ENCODE measurements at regions not wholly inside any gene's neighbourhood (a gene's known extent, or its start where the extent isn't known, plus 50 kb on each side); places are given as distances from the start of the nearest gene placed in this dataset.
"Not testable (repeated sequence)": the region's sequence is repeated elsewhere in the genome, so short reads cannot be mapped to it uniquely, and the experiment has no call there.

- peak overlapping the region; percentile 80 for H3K4me3 Mint-ChIP-seq
- no peak for ATAC-seq (replicated peaks; ENCODE audit: extremely low read depth, poor library complexity, severe bottlenecking)
- no peaks in the 10 kb centered on the region for H3K9me3 Mint-ChIP-seq
- DNase-seq (ENCODE audit: low spot score in 2 of 2): no peak
- no peaks in the 10 kb centered on the region for H3K27me3 Mint-ChIP-seq
- H3K27ac Mint-ChIP-seq (ENCODE audit: low read depth): peak overlapping the region; percentile 76
- H3K36me3 Mint-ChIP-seq (ENCODE audit: insufficient read depth): peaks cover 15% of the 10 kb centered on the region
- peaks cover 72% of the 10 kb centered on the region for H3K4me1 Mint-ChIP-seq
Measured at GRCh38 chr2:174681099-174682006, 82.9 kb downstream of the CHRNA1 start.

- no peak for DNase-seq (ENCODE audit: low spot score in 2 of 2)
- Mint-ChIP-seq H3K4me1 (peaks cover 70% of the 10 kb centered on the region), H3K9me3 (no peaks in the 10 kb centered on the region), H3K27me3 (no peaks in the 10 kb centered on the region), H3K4me3 (peak overlapping the region; percentile 80), H3K27ac (ENCODE audit: low read depth) (no peak overlapping the region), H3K36me3 (ENCODE audit: insufficient read depth) (peaks cover 19% of the 10 kb centered on the region)
- no peak for ATAC-seq (replicated peaks; ENCODE audit: extremely low read depth, poor library complexity, severe bottlenecking)
Measured at GRCh38 chr2:174680221-174680620, 82.6 kb upstream of the WIPF1 start.

GRCh38 chr2:174678395-174678794 is 80.8 kb upstream of the WIPF1 start:
- Mint-ChIP-seq H3K36me3 (ENCODE audit: insufficient read depth) (peaks cover 17% of the 10 kb centered on the region), H3K9me3 (no peaks in the 10 kb centered on the region), H3K27ac (ENCODE audit: low read depth) (no peak overlapping the region), H3K4me1 (peaks cover 59% of the 10 kb centered on the region), H3K27me3 (no peaks in the 10 kb centered on the region), H3K4me3 (no peak overlapping the region)
- DNase-seq (ENCODE audit: low spot score in 2 of 2) (no peak), ATAC-seq (replicated peaks; ENCODE audit: extremely low read depth, poor library complexity, severe bottlenecking) (no peak)

GRCh38 chr2:174675615-174676014 is 78.0 kb upstream of the WIPF1 start:
- Mint-ChIP-seq H3K4me3 (peak overlapping the region; percentile 56), H3K36me3 (ENCODE audit: insufficient read depth) (peaks cover 4% of the 10 kb centered on the region)

GRCh38 chr2:174673876-174674275 is 76.3 kb upstream of the WIPF1 start:
- Mint-ChIP-seq H3K27me3 (no peaks in the 10 kb centered on the region), H3K4me3 (no peak overlapping the region), H3K27ac (ENCODE audit: low read depth) (peak overlapping the region; percentile 16), H3K4me1 (peaks cover 27% of the 10 kb centered on the region), H3K36me3 (ENCODE audit: insufficient read depth) (peaks cover 4% of the 10 kb centered on the region), H3K9me3 (no peaks in the 10 kb centered on the region)
- DNase-seq (ENCODE audit: low spot score in 2 of 2) (no peak), ATAC-seq (replicated peaks; ENCODE audit: extremely low read depth, poor library complexity, severe bottlenecking) (no peak)

More at GRCh38 chr2:174675615-174676014, 78.0 kb upstream of the WIPF1 start:
- Mint-ChIP-seq H3K27me3 (no peaks in the 10 kb centered on the region), H3K27ac (ENCODE audit: low read depth) (peak overlapping the region; percentile 86), H3K4me1 (peaks cover 41% of the 10 kb centered on the region), H3K9me3 (no peaks in the 10 kb centered on the region)
- DNase-seq (ENCODE audit: low spot score in 2 of 2): peak in 1 of 2 donors; percentile 19
- peak; percentile 87 for ATAC-seq (replicated peaks; ENCODE audit: extremely low read depth, poor library complexity, severe bottlenecking)

GRCh38 chr2:174673440-174673839 is 75.8 kb upstream of the WIPF1 start:
- H3K9me3 Mint-ChIP-seq: no peaks in the 10 kb centered on the region
- no peaks in the 10 kb centered on the region for H3K27me3 Mint-ChIP-seq
- DNase-seq (ENCODE audit: low spot score in 2 of 2): no peak
- no peak for ATAC-seq (replicated peaks; ENCODE audit: extremely low read depth, poor library complexity, severe bottlenecking)
- H3K27ac Mint-ChIP-seq (ENCODE audit: low read depth): no peak overlapping the region
- peaks cover 23% of the 10 kb centered on the region for H3K4me1 Mint-ChIP-seq
- H3K36me3 Mint-ChIP-seq (ENCODE audit: insufficient read depth): peaks cover 4% of the 10 kb centered on the region
- H3K4me3 Mint-ChIP-seq: no peak overlapping the region

GRCh38 chr2:174671532-174671931 is 73.9 kb upstream of the WIPF1 start:
- ATAC-seq (replicated peaks; ENCODE audit: extremely low read depth, poor library complexity, severe bottlenecking); H3K36me3 Mint-ChIP-seq (ENCODE audit: insufficient read depth); H3K9me3 Mint-ChIP-seq: not testable (repeated sequence)

GRCh38 chr2:174670446-174670845 is 72.8 kb upstream of the WIPF1 start:
- no peak for ATAC-seq (replicated peaks; ENCODE audit: extremely low read depth, poor library complexity, severe bottlenecking)
- H3K4me1 Mint-ChIP-seq: peaks cover 22% of the 10 kb centered on the region

More at GRCh38 chr2:174671532-174671931, 73.9 kb upstream of the WIPF1 start:
- not testable (repeated sequence) for DNase-seq (ENCODE audit: low spot score in 2 of 2); H3K4me3 Mint-ChIP-seq; H3K27me3 Mint-ChIP-seq; H3K27ac Mint-ChIP-seq (ENCODE audit: low read depth)
- H3K4me1 Mint-ChIP-seq: peaks cover 24% of the 10 kb centered on the region

GRCh38 chr2:174669336-174669735 is 71.7 kb upstream of the WIPF1 start:
- ATAC-seq (replicated peaks; ENCODE audit: extremely low read depth, poor library complexity, severe bottlenecking) (no peak), DNase-seq (ENCODE audit: low spot score in 2 of 2) (no peak)
- Mint-ChIP-seq H3K27ac (ENCODE audit: low read depth) (no peak overlapping the region), H3K36me3 (ENCODE audit: insufficient read depth) (peaks cover 2% of the 10 kb centered on the region), H3K9me3 (no peaks in the 10 kb centered on the region), H3K27me3 (no peaks in the 10 kb centered on the region), H3K4me3 (no peak overlapping the region), H3K4me1 (peaks cover 19% of the 10 kb centered on the region)

More at GRCh38 chr2:174670446-174670845, 72.8 kb upstream of the WIPF1 start:
- no peak overlapping the region for H3K27ac Mint-ChIP-seq (ENCODE audit: low read depth)
- H3K9me3 Mint-ChIP-seq: no peaks in the 10 kb centered on the region
- H3K4me3 Mint-ChIP-seq: no peak overlapping the region
- peaks cover 4% of the 10 kb centered on the region for H3K36me3 Mint-ChIP-seq (ENCODE audit: insufficient read depth)
- no peaks in the 10 kb centered on the region for H3K27me3 Mint-ChIP-seq
- no peak for DNase-seq (ENCODE audit: low spot score in 2 of 2)

- Mint-ChIP-seq H3K27me3 (no peaks in the 10 kb centered on the region), H3K4me1 (peaks cover 27% of the 10 kb centered on the region), H3K9me3 (no peaks in the 10 kb centered on the region), H3K4me3 (no peak overlapping the region), H3K27ac (ENCODE audit: low read depth) (no peak overlapping the region), H3K36me3 (ENCODE audit: insufficient read depth) (peaks cover 2% of the 10 kb centered on the region)
- ATAC-seq (replicated peaks; ENCODE audit: extremely low read depth, poor library complexity, severe bottlenecking) (no peak), DNase-seq (ENCODE audit: low spot score in 2 of 2) (no peak)
Measured at GRCh38 chr2:174668075-174668474, 70.5 kb upstream of the WIPF1 start.

- Mint-ChIP-seq H3K27ac (ENCODE audit: low read depth) (no peak overlapping the region), H3K4me3 (no peak overlapping the region), H3K27me3 (no peaks in the 10 kb centered on the region), H3K9me3 (no peaks in the 10 kb centered on the region), H3K4me1 (peaks cover 33% of the 10 kb centered on the region), H3K36me3 (ENCODE audit: insufficient read depth) (peaks cover 2% of the 10 kb centered on the region)
- ATAC-seq (replicated peaks; ENCODE audit: extremely low read depth, poor library complexity, severe bottlenecking): no peak
- DNase-seq (ENCODE audit: low spot score in 2 of 2): no peak
Measured at GRCh38 chr2:174667250-174667860, 69.8 kb upstream of the WIPF1 start.

- Mint-ChIP-seq H3K4me3 (no peak overlapping the region), H3K27me3 (no peaks in the 10 kb centered on the region), H3K4me1 (peaks cover 37% of the 10 kb centered on the region), H3K36me3 (ENCODE audit: insufficient read depth) (peaks cover 5% of the 10 kb centered on the region), H3K27ac (ENCODE audit: low read depth) (no peak overlapping the region), H3K9me3 (no peaks in the 10 kb centered on the region)
- ATAC-seq (replicated peaks; ENCODE audit: extremely low read depth, poor library complexity, severe bottlenecking): no peak
- no peak for DNase-seq (ENCODE audit: low spot score in 2 of 2)
Measured at GRCh38 chr2:174666845-174667244, 69.2 kb upstream of the WIPF1 start.

GRCh38 chr2:174666312-174666711 is 68.7 kb upstream of the WIPF1 start:
- no peak for DNase-seq (ENCODE audit: low spot score in 2 of 2)
- Mint-ChIP-seq H3K4me3 (no peak overlapping the region), H3K4me1 (peaks cover 41% of the 10 kb centered on the region), H3K27me3 (no peaks in the 10 kb centered on the region), H3K36me3 (ENCODE audit: insufficient read depth) (peaks cover 5% of the 10 kb centered on the region), H3K27ac (ENCODE audit: low read depth) (no peak overlapping the region), H3K9me3 (no peaks in the 10 kb centered on the region)
- no peak for ATAC-seq (replicated peaks; ENCODE audit: extremely low read depth, poor library complexity, severe bottlenecking)

All from central memory CD8-positive, alpha-beta T cell (primary cell).